ENCODE measurements at regions not wholly inside any gene's neighbourhood (a gene's known extent, or its start where the extent isn't known, plus 50 kb on each side); places are given as distances from the start of the nearest gene placed in this dataset.
"Not testable (repeated sequence)": the region's sequence is repeated elsewhere in the genome, so short reads cannot be mapped to it uniquely, and the experiment has no call there.

- TF ChIP-seq ZNF530 (tag by site-specific recombination; IDR thresholded peaks at IDR 0.05; ENCODE audit: low read depth) (no peak), MEIS1 (CRISPR knock-in tag; IDR thresholded peaks at IDR 0.05; ENCODE audit: borderline replicate concordance) (no peak), MZF1 (tag by site-specific recombination; IDR thresholded peaks at IDR 0.05; ENCODE audit: borderline replicate concordance) (no peak), ZNF37A (tag by site-specific recombination; IDR thresholded peaks at IDR 0.05) (no peak), ZNF398 (tag by site-specific recombination; IDR thresholded peaks at IDR 0.05) (no peak)
Measured at GRCh38 chr3:163504974-163505373, 1573.3 kb downstream of the SI start (continued).

GRCh38 chr3:163499736-163500219, 1578.5 kb downstream of the SI start:
- H3K27ac ChIP-seq (ENCODE audit: extremely low read depth, low read depth, low read length); H3K36me3 ChIP-seq (ENCODE audit: control insufficient read depth in 2 of 2, insufficient read depth in 1 of 2, low read length in 2 of 2); POLR2A ChIA-PET; H3K4me1 ChIP-seq (ENCODE audit: control insufficient read depth, insufficient read depth, low read length); H3K4me3 ChIP-seq (ENCODE audit: low read depth, low read length); CTCF ChIA-PET; H3K9me3 ChIP-seq (ENCODE audit: control insufficient read depth, insufficient read depth, low read depth, low read length): not testable (repeated sequence)

GRCh38 chr3:163498842-163499735, 1579.2 kb downstream of the SI start:
- H3K4me1 ChIP-seq (ENCODE audit: control insufficient read depth, insufficient read depth, low read length); H3K9me3 ChIP-seq (ENCODE audit: control insufficient read depth, insufficient read depth, low read depth, low read length); H3K4me3 ChIP-seq (ENCODE audit: low read depth, low read length); H3K36me3 ChIP-seq (ENCODE audit: control insufficient read depth in 2 of 2, insufficient read depth in 1 of 2, low read length in 2 of 2); H3K27ac ChIP-seq (ENCODE audit: extremely low read depth, low read depth, low read length); CTCF ChIA-PET; POLR2A ChIA-PET: not testable (repeated sequence)

GRCh38 chr3:163491714-163492113, 1586.6 kb downstream of the SI start:
- Histone ChIP-seq H3K4me3 (ENCODE audit: low read depth, low read length) (no peak overlapping the region), H3K9me3 (ENCODE audit: control insufficient read depth, insufficient read depth, low read depth, low read length) (no peaks in the 10 kb centered on the region), H3K4me1 (ENCODE audit: control insufficient read depth, insufficient read depth, low read length) (no peaks in the 10 kb centered on the region), H3K27ac (ENCODE audit: extremely low read depth, low read depth, low read length) (no peak overlapping the region), H3K36me3 (ENCODE audit: control insufficient read depth in 2 of 2, insufficient read depth in 1 of 2, low read length in 2 of 2) (no peaks in the 10 kb centered on the region)
- CTCF ChIA-PET: interaction anchor here (0.7 kb wide), 1 partner anchor 162 kb away, joined by 3 read pairs; no protein-coding TSS in a partner anchor
- POLR2A ChIA-PET: no interaction called here
- TF ChIP-seq ZNF596 (tag by site-specific recombination; IDR thresholded peaks at IDR 0.05) (no peak), ZNF214 (tag by site-specific recombination; IDR thresholded peaks at IDR 0.05; ENCODE audit: borderline replicate concordance) (no peak), ZNF280C (tag by site-specific recombination; IDR thresholded peaks at IDR 0.05) (no peak), ZBTB48 (tag by site-specific recombination; IDR thresholded peaks at IDR 0.05) (no peak), ZNF704 (tag by site-specific recombination; IDR thresholded peaks at IDR 0.05) (no peak), ZNF701 (tag by site-specific recombination; IDR thresholded peaks at IDR 0.05) (no peak), ZNF354C (tag by site-specific recombination; IDR thresholded peaks at IDR 0.05; ENCODE audit: borderline replicate concordance, low read depth) (no peak), PRDM2 (tag by site-specific recombination; IDR thresholded peaks at IDR 0.05; ENCODE audit: borderline replicate concordance) (no peak), KLF1 (tag by site-specific recombination; IDR thresholded peaks at IDR 0.05) (no peak)

All from HEK293 (cell line).